ENCODE measurements at regions not wholly inside any gene's neighbourhood (a gene's known extent, or its start where the extent isn't known, plus 50 kb on each side); places are given as distances from the start of the nearest gene placed in this dataset.

DNA sequence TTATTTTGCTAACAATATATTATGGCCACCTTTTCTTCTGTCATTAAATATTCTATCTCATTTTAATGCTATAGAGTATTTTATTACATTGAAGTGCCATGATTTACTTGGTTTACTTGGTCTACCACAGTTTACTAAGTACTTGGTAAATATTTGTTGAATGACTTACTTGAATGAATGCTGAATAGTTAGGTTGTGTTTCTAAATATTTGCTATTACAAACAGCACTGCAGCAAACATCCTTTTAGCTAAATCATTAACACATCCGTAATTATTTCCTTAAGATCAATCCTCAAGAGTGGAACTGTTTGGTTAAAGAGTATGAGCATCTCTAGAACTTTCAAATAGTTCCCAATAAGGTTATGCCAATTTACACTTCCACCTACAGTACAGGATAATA, 318.7 kb downstream of the MYCN start:
- DNase-seq: no peak
- Mint-ChIP-seq H3K4me3 (no peak overlapping the region), H3K36me3 (no peaks in the 10 kb centered on the region), H3K27me3 (ENCODE audit: low read depth in 3 of 3) (peaks cover 1 to 10% (median 5%) of the 10 kb centered on the region in 3 donors), H3K4me1 (no peaks in the 10 kb centered on the region), H3K9me3 (peaks cover 0 to 5% (median 0%) of the 10 kb centered on the region in 6 donors), H3K27ac (no peak overlapping the region)

DNA sequence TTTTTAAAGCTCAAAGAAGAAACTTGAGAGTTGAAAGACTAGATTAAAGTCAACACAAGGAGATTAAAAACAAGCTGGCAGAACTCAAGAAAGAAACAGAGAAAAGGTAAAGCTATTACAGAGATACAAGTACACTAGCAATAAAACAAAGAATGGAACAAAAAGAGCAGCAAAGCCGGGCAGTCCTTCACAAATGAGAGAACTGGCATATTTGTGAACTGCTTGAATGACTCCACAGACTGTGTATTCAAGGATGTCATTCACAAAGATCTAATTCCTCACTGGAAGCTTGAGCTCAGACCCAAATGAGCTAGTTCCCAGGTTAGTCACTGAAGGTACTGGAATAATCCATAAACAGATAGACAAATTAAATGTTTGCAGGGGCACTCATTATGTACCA, 318.0 kb downstream of the MYCN start:
- Mint-ChIP-seq H3K36me3 (no peaks in the 10 kb centered on the region), H3K4me3 (no peak overlapping the region), H3K4me1 (no peaks in the 10 kb centered on the region), H3K9me3 (peaks cover 0 to 7% (median 0%) of the 10 kb centered on the region in 6 donors), H3K27me3 (ENCODE audit: low read depth in 3 of 3) (peaks cover 5 to 10% (median 7%) of the 10 kb centered on the region in 3 donors), H3K27ac (no peak overlapping the region)
- no peak for DNase-seq

- Mint-ChIP-seq H3K4me1 (no peaks in the 10 kb centered on the region), H3K36me3 (no peaks in the 10 kb centered on the region), H3K4me3 (no peak overlapping the region), H3K9me3 (peaks cover 0 to 7% (median 0%) of the 10 kb centered on the region in 6 donors), H3K27ac (no peak overlapping the region), H3K27me3 (ENCODE audit: low read depth in 3 of 3) (peaks cover 5 to 11% (median 7%) of the 10 kb centered on the region in 3 donors)
- DNase-seq: no peak
Observed at GRCh38 chr2:16257322-16258028, 317.1 kb downstream of the MYCN start.

GRCh38 chr2:16256601-16257321, 316.4 kb downstream of the MYCN start:
- peaks cover 5 to 11% (median 9%) of the 10 kb centered on the region in 3 donors for H3K27me3 Mint-ChIP-seq (ENCODE audit: low read depth in 3 of 3)
- H3K4me3 Mint-ChIP-seq: no peak overlapping the region
- no peak overlapping the region for H3K27ac Mint-ChIP-seq

GRCh38 chr2:16255120-16255519, 314.8 kb downstream of the MYCN start:
- no peak overlapping the region for H3K4me3 Mint-ChIP-seq
- no peaks in the 10 kb centered on the region for H3K36me3 Mint-ChIP-seq
- peaks cover 5 to 13% (median 9%) of the 10 kb centered on the region in 3 donors for H3K27me3 Mint-ChIP-seq (ENCODE audit: low read depth in 3 of 3)
- no peak overlapping the region for H3K27ac Mint-ChIP-seq
- peaks cover 0 to 7% (median 0%) of the 10 kb centered on the region in 6 donors for H3K9me3 Mint-ChIP-seq
- H3K4me1 Mint-ChIP-seq: no peaks in the 10 kb centered on the region
- no peak for DNase-seq

More at GRCh38 chr2:16256601-16257321, 316.4 kb downstream of the MYCN start:
- no peaks in the 10 kb centered on the region for H3K36me3 Mint-ChIP-seq
- H3K4me1 Mint-ChIP-seq: no peaks in the 10 kb centered on the region
- peaks cover 0 to 7% (median 0%) of the 10 kb centered on the region in 6 donors for H3K9me3 Mint-ChIP-seq
- DNase-seq: no peak

DNA sequence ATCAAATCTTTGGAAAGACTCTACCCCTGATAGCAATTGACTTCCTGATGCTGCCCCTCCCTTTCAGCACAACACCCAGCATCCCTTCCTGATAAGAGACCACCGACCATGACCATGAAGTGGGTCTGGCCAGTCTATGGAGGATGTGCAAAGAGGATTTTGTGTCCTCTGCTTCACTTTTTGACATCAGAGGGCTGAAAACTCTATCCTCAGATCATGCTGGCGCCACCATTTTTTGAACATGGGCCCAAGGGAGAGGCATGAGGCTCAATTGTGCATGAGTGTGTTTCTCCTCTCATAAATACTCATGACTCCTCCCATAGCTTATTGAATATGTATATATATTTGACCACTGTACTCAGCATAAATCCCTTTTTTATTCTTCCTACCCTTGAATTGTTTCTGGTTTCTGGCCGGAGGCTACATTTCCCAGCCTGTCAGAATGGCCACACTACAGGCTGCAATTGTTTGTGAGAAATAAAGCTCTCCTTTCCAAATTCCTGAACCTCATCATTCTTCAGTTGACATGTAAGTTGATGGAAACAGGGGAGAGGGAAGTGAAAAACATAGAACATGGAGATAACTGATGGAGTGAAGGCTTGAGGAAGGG, 314.1 kb downstream of the MYCN start:
- no peak overlapping the region for H3K27ac Mint-ChIP-seq
- H3K36me3 Mint-ChIP-seq: no peaks in the 10 kb centered on the region
- no peak for DNase-seq
- no peak overlapping the region for H3K4me3 Mint-ChIP-seq
- no peaks in the 10 kb centered on the region for H3K4me1 Mint-ChIP-seq
- peaks cover 0 to 7% (median 0%) of the 10 kb centered on the region in 6 donors for H3K9me3 Mint-ChIP-seq
- peaks cover 5 to 15% (median 9%) of the 10 kb centered on the region in 3 donors for H3K27me3 Mint-ChIP-seq (ENCODE audit: low read depth in 3 of 3)

- Mint-ChIP-seq H3K4me1 (no peaks in the 10 kb centered on the region), H3K27ac (no peak overlapping the region), H3K4me3 (no peak overlapping the region), H3K27me3 (ENCODE audit: low read depth in 3 of 3) (peaks cover 6 to 15% (median 9%) of the 10 kb centered on the region in 3 donors), H3K9me3 (peaks cover 0 to 7% (median 0%) of the 10 kb centered on the region in 6 donors), H3K36me3 (no peaks in the 10 kb centered on the region)
- DNase-seq: no peak
Observed at GRCh38 chr2:16253291-16253690, 312.9 kb downstream of the MYCN start.

GRCh38 chr2:16252891-16253290, 312.5 kb downstream of the MYCN start:
- no peaks in the 10 kb centered on the region for H3K4me1 Mint-ChIP-seq
- no peak for DNase-seq
- peaks cover 2 to 14% (median 9%) of the 10 kb centered on the region in 3 donors for H3K27me3 Mint-ChIP-seq (ENCODE audit: low read depth in 3 of 3)
- no peaks in the 10 kb centered on the region for H3K36me3 Mint-ChIP-seq
- peaks cover 0 to 7% (median 0%) of the 10 kb centered on the region in 6 donors for H3K9me3 Mint-ChIP-seq
- H3K4me3 Mint-ChIP-seq: no peak overlapping the region
- H3K27ac Mint-ChIP-seq: no peak overlapping the region

DNA sequence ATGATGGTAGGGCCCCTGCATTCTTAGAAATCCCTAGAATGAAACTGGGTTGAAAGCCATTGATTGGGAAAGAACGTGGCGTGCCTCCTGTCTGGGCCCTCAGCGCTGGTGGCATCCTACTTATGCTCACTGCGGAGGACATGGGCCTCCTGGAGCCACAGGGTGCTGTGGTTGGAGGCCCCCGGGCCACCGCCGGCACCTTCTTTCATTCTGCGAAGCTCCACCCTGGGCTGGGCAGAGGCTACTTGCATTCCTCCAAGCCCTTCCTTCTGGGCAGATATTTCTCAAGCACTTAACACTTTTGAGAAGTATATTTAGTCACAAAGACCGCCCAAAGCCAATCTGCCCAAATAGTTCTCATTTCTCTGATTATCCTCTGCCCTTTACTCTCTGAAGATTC, 311.9 kb downstream of the MYCN start:
- no peaks in the 10 kb centered on the region for H3K36me3 Mint-ChIP-seq
- no peak overlapping the region for H3K27ac Mint-ChIP-seq
- H3K9me3 Mint-ChIP-seq: peaks cover 0 to 7% (median 0%) of the 10 kb centered on the region in 6 donors
- H3K27me3 Mint-ChIP-seq (ENCODE audit: low read depth in 3 of 3): peaks cover 1 to 12% (median 9%) of the 10 kb centered on the region in 3 donors
- H3K4me1 Mint-ChIP-seq: no peaks in the 10 kb centered on the region
- no peak for DNase-seq
- no peak overlapping the region for H3K4me3 Mint-ChIP-seq

GRCh38 chr2:16251511-16252225, 311.3 kb downstream of the MYCN start:
- Mint-ChIP-seq H3K27me3 (ENCODE audit: low read depth in 3 of 3) (peaks cover 1 to 10% (median 9%) of the 10 kb centered on the region in 3 donors), H3K36me3 (no peaks in the 10 kb centered on the region), H3K9me3 (peaks cover 0 to 5% (median 0%) of the 10 kb centered on the region in 6 donors), H3K27ac (no peak overlapping the region), H3K4me1 (no peaks in the 10 kb centered on the region), H3K4me3 (no peak overlapping the region)
- DNase-seq: no peak

DNA sequence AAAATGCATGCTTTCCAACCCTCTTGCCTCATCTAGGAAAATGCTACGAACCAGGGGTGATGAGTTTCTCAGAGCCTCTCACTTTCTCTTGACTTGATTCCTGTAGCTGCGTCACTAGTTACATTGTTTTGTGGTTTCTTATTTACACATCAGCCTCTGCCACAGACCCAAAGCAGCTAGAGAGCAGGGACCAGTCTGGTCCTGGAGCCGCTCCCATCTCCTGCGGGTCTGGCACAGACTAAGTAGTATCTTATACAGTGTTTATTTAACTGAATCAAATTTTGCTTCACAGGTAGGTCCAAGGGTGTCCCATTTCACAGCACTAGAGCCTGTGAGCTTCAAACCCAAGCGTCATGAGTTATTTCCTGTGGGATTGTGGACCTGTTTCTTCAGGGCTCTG, 310.5 kb downstream of the MYCN start:
- Mint-ChIP-seq H3K9me3 (peaks cover 0 to 2% (median 0%) of the 10 kb centered on the region in 6 donors), H3K4me1 (no peaks in the 10 kb centered on the region), H3K27me3 (ENCODE audit: low read depth in 3 of 3) (peaks cover 1 to 10% (median 9%) of the 10 kb centered on the region in 3 donors), H3K36me3 (no peaks in the 10 kb centered on the region), H3K27ac (no peak overlapping the region), H3K4me3 (no peak overlapping the region)
- DNase-seq: no peak

- no peak for DNase-seq
Observed at GRCh38 chr2:16250466-16250865, 310.1 kb downstream of the MYCN start.

DNA sequence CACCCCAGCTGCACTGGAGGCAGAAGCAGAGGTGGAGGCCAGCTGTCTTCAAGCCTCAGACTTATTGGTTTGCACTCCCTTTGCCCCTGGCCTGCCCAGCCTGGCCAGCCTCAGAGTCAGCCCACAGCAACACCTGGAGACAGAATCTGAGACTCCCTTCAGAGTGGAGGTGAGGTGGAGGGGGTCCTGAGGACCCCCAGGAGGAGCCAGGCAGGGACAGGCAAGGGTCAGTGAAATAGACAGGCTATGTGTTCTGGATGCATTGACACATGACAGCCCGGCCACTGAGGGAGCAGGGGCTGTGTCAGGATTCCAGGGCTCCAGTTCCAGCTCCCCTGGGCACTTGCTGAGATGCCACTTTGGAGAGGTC, 309.7 kb downstream of the MYCN start:
- H3K4me3 Mint-ChIP-seq: no peak overlapping the region
- DNase-seq: no peak
- no peak overlapping the region for H3K27ac Mint-ChIP-seq
- peaks cover 1 to 9% (median 7%) of the 10 kb centered on the region in 3 donors for H3K27me3 Mint-ChIP-seq (ENCODE audit: low read depth in 3 of 3)
- no peaks in the 10 kb centered on the region for H3K36me3 Mint-ChIP-seq
- H3K4me1 Mint-ChIP-seq: no peaks in the 10 kb centered on the region
- H3K9me3 Mint-ChIP-seq: peaks cover 0 to 2% (median 0%) of the 10 kb centered on the region in 6 donors

More at GRCh38 chr2:16250466-16250865, 310.1 kb downstream of the MYCN start:
- Mint-ChIP-seq H3K27ac (no peak overlapping the region), H3K4me3 (no peak overlapping the region), H3K27me3 (ENCODE audit: low read depth in 3 of 3) (peaks cover 1 to 9% (median 7%) of the 10 kb centered on the region in 3 donors), H3K4me1 (no peaks in the 10 kb centered on the region), H3K36me3 (no peaks in the 10 kb centered on the region), H3K9me3 (peaks cover 0 to 2% (median 0%) of the 10 kb centered on the region in 6 donors)
